ENCODE measurements at regions not wholly inside any gene's neighbourhood (a gene's known extent, or its start where the extent isn't known, plus 50 kb on each side); places are given as distances from the start of the nearest gene placed in this dataset.

DNA sequence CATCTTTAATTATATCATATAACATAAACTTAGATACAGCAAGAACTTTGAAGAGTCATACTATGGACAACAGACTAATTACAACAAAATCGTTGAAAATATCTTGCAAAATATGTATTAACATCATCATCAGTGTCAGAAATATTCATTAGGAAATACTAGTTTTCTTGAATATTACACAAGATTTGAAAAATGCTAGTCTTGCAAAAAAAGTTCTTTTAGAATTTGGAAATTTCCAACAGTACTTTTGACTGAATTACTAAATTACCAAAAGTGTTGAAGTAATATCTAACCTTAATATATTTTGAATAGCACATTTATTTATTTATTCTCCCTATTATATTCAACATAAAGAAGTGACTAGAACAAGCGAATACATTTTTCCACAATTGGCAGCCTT, 1224.8 kb upstream of the EYS start:
- TF ChIP-seq, protein P1, sequence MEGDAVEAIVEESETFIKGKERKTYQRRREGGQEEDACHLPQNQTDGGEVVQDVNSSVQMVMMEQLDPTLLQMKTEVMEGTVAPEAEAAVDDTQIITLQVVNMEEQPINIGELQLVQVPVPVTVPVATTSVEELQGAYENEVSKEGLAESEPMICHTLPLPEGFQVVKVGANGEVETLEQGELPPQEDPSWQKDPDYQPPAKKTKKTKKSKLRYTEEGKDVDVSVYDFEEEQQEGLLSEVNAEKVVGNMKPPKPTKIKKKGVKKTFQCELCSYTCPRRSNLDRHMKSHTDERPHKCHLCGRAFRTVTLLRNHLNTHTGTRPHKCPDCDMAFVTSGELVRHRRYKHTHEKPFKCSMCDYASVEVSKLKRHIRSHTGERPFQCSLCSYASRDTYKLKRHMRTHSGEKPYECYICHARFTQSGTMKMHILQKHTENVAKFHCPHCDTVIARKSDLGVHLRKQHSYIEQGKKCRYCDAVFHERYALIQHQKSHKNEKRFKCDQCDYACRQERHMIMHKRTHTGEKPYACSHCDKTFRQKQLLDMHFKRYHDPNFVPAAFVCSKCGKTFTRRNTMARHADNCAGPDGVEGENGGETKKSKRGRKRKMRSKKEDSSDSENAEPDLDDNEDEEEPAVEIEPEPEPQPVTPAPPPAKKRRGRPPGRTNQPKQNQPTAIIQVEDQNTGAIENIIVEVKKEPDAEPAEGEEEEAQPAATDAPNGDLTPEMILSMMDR (IDR thresholded peaks at IDR 0.05; ENCODE audit: borderline replicate concordance, insufficient read depth, low read depth, low read length), result no peak
- H3K4me3 ChIP-seq (ENCODE audit: low read depth, low read length), result no peak overlapping the region

DNA sequence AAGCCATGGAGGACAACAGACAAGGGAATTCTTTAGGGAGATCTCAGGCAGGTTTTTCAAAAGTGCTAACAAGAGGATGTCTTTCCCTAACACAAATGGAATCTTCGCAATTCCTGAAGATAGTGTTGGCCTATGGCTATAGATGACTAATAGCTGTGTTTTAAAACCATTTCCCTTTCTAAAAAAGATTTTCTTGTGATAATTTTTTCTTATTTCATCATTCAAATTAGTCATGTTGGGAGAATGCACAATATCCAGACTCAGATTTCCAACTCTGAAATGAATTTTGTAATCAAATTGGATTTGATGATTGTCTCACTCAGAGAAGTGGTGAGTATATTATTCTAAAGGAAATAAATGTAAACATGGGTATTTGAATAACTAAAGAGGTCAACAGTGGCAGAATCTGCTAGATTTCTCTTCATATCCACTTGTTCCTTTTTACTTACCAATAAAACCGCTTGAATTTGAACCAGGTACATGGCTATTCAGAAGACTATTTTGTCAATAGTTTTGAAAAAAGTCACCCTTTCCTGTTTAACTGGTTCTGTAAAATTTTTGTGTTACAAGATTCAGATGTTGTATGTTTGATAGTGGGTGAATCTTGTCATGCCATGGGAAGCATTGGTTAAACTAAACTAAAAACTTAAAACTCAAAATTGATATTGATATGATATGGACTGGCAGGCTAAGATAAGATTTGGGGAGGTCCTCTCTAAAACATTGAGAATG, 1223.7 kb upstream of the EYS start:
- TF ChIP-seq, protein P1 (IDR thresholded peaks at IDR 0.05; ENCODE audit: borderline replicate concordance, insufficient read depth, low read depth, low read length), result no peak
- H3K4me3 ChIP-seq (ENCODE audit: low read depth, low read length), result no peak overlapping the region

DNA sequence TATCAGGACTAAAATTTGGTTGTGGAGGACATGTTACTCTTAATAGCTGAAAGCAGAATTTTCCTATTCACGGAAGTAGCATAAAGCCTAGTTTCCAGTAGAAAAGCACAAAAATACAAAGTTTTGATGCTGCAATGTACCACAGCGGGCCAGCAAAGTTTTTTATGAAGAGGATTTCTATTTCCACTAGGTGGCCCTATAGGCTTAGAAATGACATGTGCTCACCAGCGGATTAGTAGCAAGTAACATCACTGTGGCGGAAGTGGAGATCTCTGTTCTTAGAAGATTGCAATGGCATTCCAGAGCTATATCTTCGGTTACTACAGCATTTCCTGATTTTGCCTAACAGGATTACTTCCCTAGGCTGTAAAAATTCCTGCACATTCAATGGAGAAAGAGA, 1219.0 kb upstream of the EYS start:
- no peak overlapping the region for H3K4me3 ChIP-seq (ENCODE audit: low read depth, low read length)
- TF ChIP-seq, protein P1 (IDR thresholded peaks at IDR 0.05; ENCODE audit: borderline replicate concordance, insufficient read depth, low read depth, low read length), result no peak

DNA sequence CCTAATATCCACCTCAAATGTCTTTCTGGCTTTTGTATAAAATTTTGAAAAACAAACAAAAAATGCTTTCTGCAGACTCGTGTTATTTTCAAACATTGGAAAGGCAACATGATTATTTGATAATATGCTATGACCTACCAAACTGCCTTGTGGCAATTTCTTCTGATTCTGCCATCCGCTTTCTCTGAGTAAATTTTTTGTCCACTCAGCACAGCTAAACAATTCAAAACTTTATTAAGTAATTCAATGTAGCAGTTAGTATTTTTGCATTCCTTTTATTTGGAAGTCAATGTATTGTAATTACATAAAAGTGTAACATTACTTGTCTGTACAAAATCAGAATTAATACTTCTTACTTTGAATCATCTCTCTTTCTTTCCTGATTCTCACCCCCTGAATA, 1206.6 kb upstream of the EYS start:
- TF ChIP-seq, protein P1 (IDR thresholded peaks at IDR 0.05; ENCODE audit: borderline replicate concordance, insufficient read depth, low read depth, low read length), result no peak
- H3K4me3 ChIP-seq (ENCODE audit: low read depth, low read length), result no peak overlapping the region

DNA sequence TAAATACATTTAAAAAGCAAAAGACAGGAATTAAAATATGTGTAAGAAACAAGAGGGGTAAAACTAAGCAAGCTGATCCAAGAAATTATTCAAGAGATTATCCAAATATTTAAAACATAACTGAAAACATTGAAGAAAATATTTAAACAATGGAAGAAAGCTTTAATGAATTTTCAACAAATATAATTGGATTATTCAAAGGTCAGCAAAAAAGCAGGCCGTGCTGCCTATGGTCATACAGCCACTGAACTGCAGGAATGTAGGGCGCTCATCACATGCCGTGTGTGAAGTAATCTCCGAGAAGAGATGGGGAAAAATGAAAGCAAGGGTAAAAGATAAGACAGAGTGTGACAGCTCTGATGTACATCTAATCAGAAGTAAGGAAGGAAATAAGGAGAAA, 1195.4 kb upstream of the EYS start:
- no peak overlapping the region for H3K4me3 ChIP-seq (ENCODE audit: low read depth, low read length)
- TF ChIP-seq, protein P1 (IDR thresholded peaks at IDR 0.05; ENCODE audit: borderline replicate concordance, insufficient read depth, low read depth, low read length), result no peak

DNA sequence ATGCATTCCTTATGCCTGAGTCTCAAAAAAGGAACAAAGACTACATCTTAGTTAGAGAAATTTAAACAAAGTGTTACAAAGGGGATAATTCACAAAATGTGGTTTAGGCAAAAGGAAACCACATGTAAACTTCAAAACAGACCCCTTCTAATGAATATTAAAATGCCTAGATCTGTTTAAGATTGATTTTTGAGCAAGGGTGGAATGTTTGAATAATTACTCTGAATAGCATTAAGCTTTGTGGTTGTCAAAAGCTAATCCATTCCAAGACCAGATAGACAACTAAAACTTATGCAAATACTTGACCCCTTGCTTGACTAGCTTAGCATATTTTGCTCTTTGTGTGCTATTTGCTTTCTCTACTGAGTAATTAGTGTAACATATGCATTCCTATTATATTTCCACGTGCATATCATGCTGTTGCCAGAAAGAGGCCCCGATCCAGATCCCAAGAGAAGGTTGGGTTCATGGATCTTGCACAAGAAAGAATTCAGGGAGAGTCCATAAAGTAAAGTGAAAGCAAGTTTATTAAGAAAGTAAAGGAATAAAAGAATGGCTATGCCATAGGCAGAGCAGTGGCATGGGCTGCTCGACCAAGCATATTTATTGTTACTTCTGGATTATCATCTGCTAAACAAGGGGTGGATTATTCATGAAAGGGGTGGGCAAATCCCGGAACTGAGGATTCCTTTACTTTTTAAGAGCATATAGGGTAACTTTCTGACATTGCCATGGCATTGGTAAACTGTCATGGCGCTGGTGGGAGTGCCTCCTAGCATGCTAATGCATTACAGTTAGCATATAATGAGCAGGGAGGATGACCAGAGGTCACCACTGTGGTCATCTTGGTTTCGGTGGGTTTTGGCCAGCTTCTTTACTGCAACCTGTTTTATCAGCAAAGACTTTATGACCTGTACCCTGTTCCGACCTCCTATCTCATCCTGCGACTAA, 1193.4 kb upstream of the EYS start:
- TF ChIP-seq, protein P1 (IDR thresholded peaks at IDR 0.05; ENCODE audit: borderline replicate concordance, insufficient read depth, low read depth, low read length), result no peak
- H3K4me3 ChIP-seq (ENCODE audit: low read depth, low read length), result no peak overlapping the region

Data from GM12875 (cell line).